Skeletal muscle tissue (tissue), 3 donors: ENCODE measurements at regions not wholly inside any gene's neighbourhood (a gene's known extent, or its start where the extent isn't known, plus 50 kb on each side); places are given as distances from the start of the nearest gene placed in this dataset.

Experiments used
- H3K27ac ChIP-seq: one replicate; pipeline ENCODE4 v1.7.0; 2013; ENCODE audit warnings: mild to moderate bottlenecking, low read depth, low read length, inconsistent platforms
- H3K27me3 ChIP-seq, 3 donors: one replicate each; pipeline ENCODE4 v1.7.0; 2013; ENCODE audit warnings: low read length in 3 of 3; ENCODE audit not compliant: control insufficient read depth in 3 of 3, insufficient read depth in 3 of 3
- H3K36me3 ChIP-seq, 3 donors: one replicate each; pipeline ENCODE4 v1.7.0; 2013; ENCODE audit warnings: low read length in 3 of 3; ENCODE audit not compliant: control insufficient read depth in 3 of 3, insufficient read depth in 3 of 3
- H3K4me1 ChIP-seq, 3 donors: one replicate each; pipeline ENCODE4 v1.7.0; 2013; ENCODE audit warnings: low read length in 3 of 3, mild to moderate bottlenecking in 3 of 3; ENCODE audit not compliant: control insufficient read depth in 3 of 3, insufficient read depth in 3 of 3
- H3K4me3 ChIP-seq, 3 donors: one replicate each; pipeline ENCODE4 v1.7.0; 2013; ENCODE audit warnings: low read length in 3 of 3
- H3K9ac ChIP-seq, 3 donors: one replicate each; pipeline ENCODE4 v1.7.0; 2013; ENCODE audit warnings: low read length in 3 of 3, mild to moderate bottlenecking in 3 of 3, moderate library complexity in 2 of 3, low read depth in 1 of 3
- H3K9me3 ChIP-seq, 3 donors: one replicate each; pipeline ENCODE4 v1.7.0; 2013; ENCODE audit warnings: low read length in 3 of 3; ENCODE audit not compliant: control insufficient read depth in 3 of 3
- donor health status: Osteomylitis.

DNA sequence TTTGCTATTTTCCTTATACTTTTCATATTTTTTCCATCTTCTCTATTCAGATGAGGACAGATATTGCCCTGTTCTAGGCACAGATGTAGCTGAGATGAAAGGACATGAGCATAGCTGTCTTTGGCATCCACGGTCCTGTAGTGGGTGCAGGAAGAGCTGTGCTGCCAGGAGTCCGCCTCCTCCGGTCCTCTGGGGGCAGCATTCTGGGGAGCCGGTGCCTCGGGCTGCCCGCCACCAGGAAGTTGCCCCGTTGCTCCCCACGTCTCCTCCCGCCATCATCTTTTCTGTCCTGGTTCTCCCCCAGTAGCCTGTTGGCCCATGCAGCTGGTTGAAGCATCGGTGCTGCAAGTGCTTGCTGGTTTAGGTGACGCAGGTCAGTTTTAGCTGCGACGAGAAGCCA is 170.0 kb upstream of the IRX4 start:
- no peaks in the 10 kb centered on the region for H3K4me1 ChIP-seq
- H3K36me3 ChIP-seq = no peaks in the 10 kb centered on the region
- H3K9me3 ChIP-seq = peaks cover 0 to 3% (median 0%) of the 10 kb centered on the region in 3 donors
- no peak overlapping the region for H3K27ac ChIP-seq
- H3K4me3 ChIP-seq = no peak overlapping the region
- no peak overlapping the region for H3K9ac ChIP-seq
- H3K27me3 ChIP-seq = peaks cover 0 to 2% (median 0%) of the 10 kb centered on the region in 3 donors

DNA sequence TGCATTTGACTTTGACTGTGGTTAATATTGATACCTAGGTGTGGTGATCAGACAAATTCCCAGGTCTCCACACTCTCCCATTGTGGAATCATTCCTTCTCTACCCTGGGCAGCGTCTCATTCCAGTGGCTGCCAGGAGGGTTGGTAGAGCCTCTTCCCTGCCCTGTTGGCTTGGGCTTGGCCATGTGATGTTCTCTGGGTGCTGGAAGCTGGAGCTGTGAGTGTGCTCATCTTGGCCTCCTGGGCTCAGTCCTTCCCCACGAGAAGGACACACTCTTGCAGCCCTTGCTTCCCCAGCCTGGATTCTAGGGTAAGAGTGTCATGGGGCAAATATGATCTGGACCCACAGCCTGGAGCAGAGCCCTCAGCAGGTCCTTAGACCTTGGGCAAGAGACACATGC is 167.2 kb upstream of the IRX4 start:
- Histone ChIP-seq H3K9ac (no peak overlapping the region), H3K9me3 (peaks cover 0 to 6% (median 0%) of the 10 kb centered on the region in 3 donors), H3K27me3 (peaks cover 0 to 2% (median 0%) of the 10 kb centered on the region in 3 donors), H3K4me3 (no peak overlapping the region), H3K27ac (no peak overlapping the region), H3K4me1 (no peaks in the 10 kb centered on the region), H3K36me3 (no peaks in the 10 kb centered on the region)

DNA sequence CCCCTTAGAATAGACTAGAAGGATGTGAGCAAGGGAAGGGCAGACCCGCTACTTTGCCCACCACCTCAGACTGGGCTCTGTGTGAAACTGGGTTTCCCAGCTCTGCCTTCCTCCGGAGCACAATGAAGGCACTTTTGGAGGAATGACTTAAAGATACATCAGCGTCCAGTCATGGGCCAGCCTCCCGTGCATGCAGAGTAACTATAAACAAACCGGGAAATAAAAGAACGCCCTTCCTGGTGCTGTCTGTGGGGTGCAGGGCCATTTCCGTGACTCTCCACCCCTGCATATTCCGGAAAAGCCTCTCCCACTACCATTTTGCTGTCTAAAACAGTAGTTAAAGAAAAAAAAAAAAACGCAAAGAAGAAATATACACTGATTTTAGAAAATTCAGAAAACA is 165.9 kb upstream of the IRX4 start:
- no peak overlapping the region for H3K9ac ChIP-seq
- no peak overlapping the region for H3K4me3 ChIP-seq
- peaks cover 0 to under 1% (median 0%) of the 10 kb centered on the region in 3 donors for H3K27me3 ChIP-seq
- peaks cover 0 to 4% (median 0%) of the 10 kb centered on the region in 3 donors for H3K9me3 ChIP-seq
- no peaks in the 10 kb centered on the region for H3K4me1 ChIP-seq
- no peaks in the 10 kb centered on the region for H3K36me3 ChIP-seq
- no peak overlapping the region for H3K27ac ChIP-seq

DNA sequence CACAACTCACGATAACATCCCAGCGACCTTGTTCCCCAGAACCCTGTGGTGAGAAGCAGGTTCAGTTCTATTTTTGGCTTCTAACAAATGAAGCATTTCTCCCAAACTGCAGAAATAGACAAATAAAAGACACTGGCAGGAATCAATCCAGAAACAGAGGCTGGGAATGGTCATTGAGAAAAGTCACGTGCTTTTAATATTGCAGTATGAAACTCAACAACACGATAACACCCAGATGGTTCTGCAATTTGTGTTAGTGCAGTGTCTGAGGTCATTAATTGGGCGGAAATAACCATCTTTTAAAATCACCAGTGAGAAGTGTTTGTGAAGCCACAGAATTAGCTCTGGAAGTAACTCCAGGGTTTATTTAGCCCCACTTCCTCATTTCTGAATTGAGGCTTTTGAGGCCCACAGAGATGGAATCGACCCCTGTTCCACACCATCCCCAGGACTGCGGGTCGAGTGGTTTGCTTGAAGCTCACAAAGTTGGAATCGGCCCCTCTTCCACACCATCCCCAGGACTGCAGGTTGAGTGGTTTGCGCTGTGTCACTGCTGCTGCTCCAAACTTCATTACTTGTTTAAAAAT is 164.7 kb upstream of the IRX4 start:
- H3K9me3 ChIP-seq = peaks cover 0 to 3% (median 0%) of the 10 kb centered on the region in 3 donors
- H3K4me1 ChIP-seq = no peaks in the 10 kb centered on the region
- no peak overlapping the region for H3K27ac ChIP-seq
- no peak overlapping the region for H3K9ac ChIP-seq
- peaks cover 0 to 4% (median 3%) of the 10 kb centered on the region in 3 donors for H3K27me3 ChIP-seq
- H3K4me3 ChIP-seq = no peak overlapping the region
- H3K36me3 ChIP-seq = no peaks in the 10 kb centered on the region

DNA sequence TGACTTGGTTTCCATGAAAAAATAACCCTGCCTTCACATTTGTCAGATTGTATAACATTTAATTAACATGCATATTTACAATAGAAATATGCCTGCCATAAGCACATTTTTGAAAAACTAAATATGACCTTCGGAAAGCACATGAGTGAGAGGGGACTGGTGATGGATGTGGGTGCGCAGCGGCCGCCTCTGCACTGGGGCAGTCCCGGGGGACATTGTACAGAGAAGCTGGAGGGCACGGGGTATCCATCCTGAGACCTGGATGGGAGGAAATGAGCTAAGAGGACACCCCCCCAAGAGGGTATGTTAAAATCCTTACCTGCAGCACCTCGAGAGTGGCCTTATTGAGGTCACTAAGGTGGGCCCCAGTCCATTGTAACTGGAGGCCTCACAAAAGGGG is 161.3 kb upstream of the IRX4 start:
- Histone ChIP-seq H3K9ac (no peak overlapping the region), H3K4me3 (no peak overlapping the region), H3K4me1 (no peaks in the 10 kb centered on the region), H3K27ac (no peak overlapping the region), H3K27me3 (peaks cover 4 to 16% (median 16%) of the 10 kb centered on the region in 3 donors), H3K36me3 (no peaks in the 10 kb centered on the region), H3K9me3 (peaks cover 0 to 3% (median 0%) of the 10 kb centered on the region in 3 donors)

DNA sequence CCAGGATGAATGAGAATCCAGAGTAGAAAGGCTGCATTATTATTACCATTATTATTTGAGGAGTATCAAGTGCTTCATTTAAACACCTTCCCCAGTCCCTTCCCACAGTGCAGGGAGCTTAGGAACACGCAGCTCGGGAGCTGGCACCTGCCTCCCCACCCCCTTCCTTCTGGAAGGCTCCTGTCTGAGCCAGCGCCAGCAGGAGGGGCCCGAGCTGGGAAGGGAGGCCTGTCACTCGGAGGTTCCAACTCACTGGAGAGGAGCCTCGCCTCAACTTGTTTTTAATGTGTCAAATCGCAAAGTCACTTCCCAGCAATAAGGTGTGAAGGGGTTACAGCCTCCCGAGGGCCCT is 156.4 kb upstream of the IRX4 start:
- no peak overlapping the region for H3K27ac ChIP-seq

DNA sequence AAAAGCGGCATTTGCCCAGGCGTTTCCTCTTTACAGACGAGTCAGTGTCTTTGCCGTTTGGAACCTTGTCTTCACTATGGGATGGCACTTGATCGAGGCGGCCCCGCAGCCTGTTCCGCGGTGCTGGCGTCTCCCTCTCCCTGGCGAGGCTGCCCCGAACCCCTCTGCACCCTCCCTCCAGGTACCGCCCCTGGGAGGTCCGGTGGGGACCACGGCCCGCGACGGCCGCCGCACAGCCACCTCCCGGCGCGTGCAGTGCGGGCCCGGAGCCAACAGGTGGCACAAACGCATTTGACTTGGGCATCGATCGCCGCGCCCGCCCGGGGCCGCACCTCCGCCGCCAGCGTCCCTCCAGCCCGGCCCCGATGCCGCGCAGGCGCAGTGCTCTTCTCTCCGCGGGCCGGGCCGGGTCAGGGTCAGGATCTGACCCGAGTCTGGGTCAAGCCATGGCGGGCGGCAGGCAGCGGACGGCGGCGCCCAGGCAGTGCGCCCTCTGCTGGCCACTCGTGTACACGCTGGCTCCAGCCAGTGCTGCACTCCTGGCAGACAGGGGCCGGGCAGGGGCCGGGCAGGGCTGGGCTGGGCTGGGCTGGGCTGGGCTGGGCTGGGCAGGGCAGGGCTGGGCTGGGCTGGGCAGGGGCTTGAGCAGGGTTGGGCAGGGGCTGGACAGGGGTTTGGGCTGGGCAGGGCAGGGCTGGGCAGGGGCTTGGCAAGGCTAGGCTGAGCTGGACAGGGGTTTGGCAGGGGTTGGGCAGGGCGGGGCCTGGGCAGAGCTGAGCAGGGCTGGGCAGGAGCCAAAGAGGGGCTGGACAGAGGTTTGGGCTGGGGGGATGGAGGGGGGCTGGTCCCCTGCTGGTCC is 155.8 kb upstream of the IRX4 start:
- peak overlapping the region in 1 of 3 donors; percentile 40 for H3K9ac ChIP-seq
- H3K27me3 ChIP-seq = peaks cover 4 to 23% (median 19%) of the 10 kb centered on the region in 3 donors
- no peak overlapping the region for H3K27ac ChIP-seq
- peaks cover 0 to 3% (median 0%) of the 10 kb centered on the region in 3 donors for H3K4me1 ChIP-seq
- no peaks in the 10 kb centered on the region for H3K9me3 ChIP-seq
- H3K36me3 ChIP-seq = no peaks in the 10 kb centered on the region
- H3K4me3 ChIP-seq = peak overlapping the region in 2 of 3 donors; percentile 46 to 63

More for the DNA sequence above, 156.4 kb upstream of the IRX4 start:
- peaks cover 0 to 3% (median 0%) of the 10 kb centered on the region in 3 donors for H3K4me1 ChIP-seq
- no peak overlapping the region for H3K9ac ChIP-seq
- H3K36me3 ChIP-seq = no peaks in the 10 kb centered on the region
- H3K9me3 ChIP-seq = no peaks in the 10 kb centered on the region
- peaks cover 4 to 22% (median 19%) of the 10 kb centered on the region in 3 donors for H3K27me3 ChIP-seq
- H3K4me3 ChIP-seq = no peak overlapping the region

DNA sequence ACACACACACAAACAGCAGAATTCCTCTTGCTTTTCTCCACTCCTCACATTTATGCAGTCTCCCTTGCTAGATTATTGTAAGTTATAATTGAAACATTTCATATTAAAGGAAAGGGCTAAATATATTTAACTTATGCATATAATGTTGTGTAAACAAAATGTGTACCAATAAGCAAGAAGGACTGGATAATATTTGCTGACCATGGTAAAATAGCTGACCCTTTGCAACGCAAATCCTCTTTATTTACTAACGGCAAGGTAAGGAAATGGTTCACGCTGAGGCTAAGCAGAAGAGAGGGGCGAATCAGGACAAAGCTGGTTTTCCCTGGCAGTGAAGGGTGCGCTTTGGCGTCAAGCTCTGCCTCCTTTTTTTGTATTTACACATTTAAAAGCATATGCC is 154.2 kb upstream of the IRX4 start:
- H3K36me3 ChIP-seq = no peaks in the 10 kb centered on the region
- H3K27ac ChIP-seq = no peak overlapping the region
- H3K4me1 ChIP-seq = peaks cover 0 to 3% (median 0%) of the 10 kb centered on the region in 3 donors
- peaks cover 4 to 14% (median 14%) of the 10 kb centered on the region in 3 donors for H3K27me3 ChIP-seq
- no peaks in the 10 kb centered on the region for H3K9me3 ChIP-seq
- no peak overlapping the region for H3K4me3 ChIP-seq
- H3K9ac ChIP-seq = no peak overlapping the region

DNA sequence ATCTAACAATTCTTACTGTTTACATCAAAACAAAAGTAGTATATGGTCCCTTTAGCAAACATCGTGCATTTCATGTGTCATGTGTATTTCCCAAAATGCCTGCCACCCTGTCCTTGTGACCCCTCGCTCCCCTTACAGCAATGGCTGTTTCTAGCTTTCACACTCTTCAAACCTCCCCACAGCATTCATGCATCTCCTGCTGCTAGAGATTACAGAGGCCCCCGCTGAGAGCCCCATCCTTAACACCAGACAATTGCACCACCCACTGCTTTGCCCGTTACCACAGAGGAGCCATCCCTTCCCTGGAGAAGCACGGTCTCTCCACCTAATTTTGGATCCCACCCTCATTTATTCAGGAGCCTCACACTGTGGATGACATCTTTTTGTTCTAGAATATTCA is 149.7 kb upstream of the IRX4 start:
- no peak overlapping the region for H3K4me3 ChIP-seq
- H3K27me3 ChIP-seq = peaks cover 2 to 4% (median 3%) of the 10 kb centered on the region in 3 donors
- no peak overlapping the region for H3K27ac ChIP-seq

DNA sequence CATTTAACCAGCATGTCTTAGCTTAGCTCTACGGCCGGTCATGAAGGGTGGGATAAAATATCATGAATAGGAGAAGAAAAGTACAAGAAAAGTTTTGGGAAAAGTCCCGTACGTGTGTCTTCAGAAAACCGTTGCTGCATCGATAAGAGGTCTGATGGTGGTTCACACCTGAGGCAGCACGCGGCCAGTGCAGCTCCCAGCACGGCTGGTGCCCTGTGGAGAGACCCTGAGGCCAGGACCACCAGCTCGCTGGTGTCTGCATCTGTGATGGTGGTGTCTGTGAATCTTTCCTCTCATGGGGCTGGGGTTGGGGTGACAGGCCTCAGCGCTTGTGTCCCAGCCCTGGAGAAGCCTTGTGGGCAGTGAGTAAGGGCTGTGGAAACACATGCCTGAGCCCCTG is 148.9 kb upstream of the IRX4 start:
- Histone ChIP-seq H3K36me3 (no peaks in the 10 kb centered on the region), H3K27ac (no peak overlapping the region), H3K4me1 (no peaks in the 10 kb centered on the region), H3K9me3 (no peaks in the 10 kb centered on the region), H3K4me3 (no peak overlapping the region), H3K9ac (no peak overlapping the region), H3K27me3 (peaks cover 0 to 4% (median 3%) of the 10 kb centered on the region in 3 donors)

More for the DNA sequence above, 149.7 kb upstream of the IRX4 start:
- Histone ChIP-seq H3K4me1 (no peaks in the 10 kb centered on the region), H3K9me3 (no peaks in the 10 kb centered on the region), H3K36me3 (no peaks in the 10 kb centered on the region), H3K9ac (no peak overlapping the region)
